Chondrocyte (in vitro differentiated cells): ENCODE measurements at regions not wholly inside any gene's neighbourhood (a gene's known extent, or its start where the extent isn't known, plus 50 kb on each side); places are given as distances from the start of the nearest gene placed in this dataset.

ENCODE experiments used
- DNase-seq: peaks from one replicate; pipeline ENCODE4 v3.0.0; 2021; ENCODE audit warnings: mixed read lengths, low spot score
- H3K27ac Mint-ChIP-seq: one replicate; pipeline ENCODE4 v1.8.0; 2021; ENCODE audit warnings: mild to moderate bottlenecking, moderate library complexity, mixed read lengths; ENCODE audit not compliant: unreplicated experiment
- H3K27me3 Mint-ChIP-seq: 2 replicates; pipeline ENCODE4 v1.8.0; 2021; ENCODE audit warnings: low read depth, mixed read lengths
- H3K36me3 Mint-ChIP-seq: 2 replicates; pipeline ENCODE4 v1.8.0; 2021; ENCODE audit warnings: low read depth, mixed read lengths
- H3K4me1 Mint-ChIP-seq: 2 replicates; pipeline ENCODE4 v1.8.0; 2021; ENCODE audit warnings: low read depth, mild to moderate bottlenecking, mixed read lengths
- H3K4me3 Mint-ChIP-seq: one replicate; pipeline ENCODE4 v1.8.0; 2021; ENCODE audit warnings: mild to moderate bottlenecking, moderate library complexity, mixed read lengths; ENCODE audit not compliant: unreplicated experiment
- H3K9me3 Mint-ChIP-seq: 2 replicates; pipeline ENCODE4 v1.8.0; 2021; ENCODE audit warnings: low read depth, mixed read lengths
- TF ChIP-seq, protein P1 (sequence below): fragments of 200-600 bp; sonication (generic); IDR thresholded peaks from 2 replicates; pipeline ENCODE4 v1.5.0; 2021; ENCODE audit warnings: antibody characterized with exemption, mild to moderate bottlenecking, moderate library complexity

DNA sequence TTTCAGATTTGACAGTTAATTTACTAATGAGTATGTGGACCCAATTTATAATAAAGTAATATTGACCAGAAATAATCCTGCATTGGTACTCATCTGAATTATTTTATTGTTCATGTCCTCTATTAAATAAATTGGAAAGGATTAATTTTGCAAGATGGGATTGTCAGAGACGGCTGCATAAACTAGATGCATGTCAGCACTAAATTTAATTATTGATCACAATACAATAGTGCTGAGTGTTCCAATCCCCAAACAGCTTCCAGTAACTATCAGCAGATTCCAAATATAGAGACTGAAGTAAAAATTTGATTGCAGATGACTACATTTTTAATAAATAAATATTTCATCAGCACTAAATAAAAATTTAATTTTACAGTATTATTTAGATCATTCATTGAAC, 387.2 kb downstream of the GRB14 start:
- Mint-ChIP-seq H3K36me3 (no peaks in the 10 kb centered on the region), H3K27ac (no peak overlapping the region), H3K27me3 (no peaks in the 10 kb centered on the region), H3K9me3 (no peaks in the 10 kb centered on the region), H3K4me1 (no peaks in the 10 kb centered on the region), H3K4me3 (no peak overlapping the region)
- DNase-seq = no peak
- TF ChIP-seq, protein P1, sequence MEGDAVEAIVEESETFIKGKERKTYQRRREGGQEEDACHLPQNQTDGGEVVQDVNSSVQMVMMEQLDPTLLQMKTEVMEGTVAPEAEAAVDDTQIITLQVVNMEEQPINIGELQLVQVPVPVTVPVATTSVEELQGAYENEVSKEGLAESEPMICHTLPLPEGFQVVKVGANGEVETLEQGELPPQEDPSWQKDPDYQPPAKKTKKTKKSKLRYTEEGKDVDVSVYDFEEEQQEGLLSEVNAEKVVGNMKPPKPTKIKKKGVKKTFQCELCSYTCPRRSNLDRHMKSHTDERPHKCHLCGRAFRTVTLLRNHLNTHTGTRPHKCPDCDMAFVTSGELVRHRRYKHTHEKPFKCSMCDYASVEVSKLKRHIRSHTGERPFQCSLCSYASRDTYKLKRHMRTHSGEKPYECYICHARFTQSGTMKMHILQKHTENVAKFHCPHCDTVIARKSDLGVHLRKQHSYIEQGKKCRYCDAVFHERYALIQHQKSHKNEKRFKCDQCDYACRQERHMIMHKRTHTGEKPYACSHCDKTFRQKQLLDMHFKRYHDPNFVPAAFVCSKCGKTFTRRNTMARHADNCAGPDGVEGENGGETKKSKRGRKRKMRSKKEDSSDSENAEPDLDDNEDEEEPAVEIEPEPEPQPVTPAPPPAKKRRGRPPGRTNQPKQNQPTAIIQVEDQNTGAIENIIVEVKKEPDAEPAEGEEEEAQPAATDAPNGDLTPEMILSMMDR = no peak

DNA sequence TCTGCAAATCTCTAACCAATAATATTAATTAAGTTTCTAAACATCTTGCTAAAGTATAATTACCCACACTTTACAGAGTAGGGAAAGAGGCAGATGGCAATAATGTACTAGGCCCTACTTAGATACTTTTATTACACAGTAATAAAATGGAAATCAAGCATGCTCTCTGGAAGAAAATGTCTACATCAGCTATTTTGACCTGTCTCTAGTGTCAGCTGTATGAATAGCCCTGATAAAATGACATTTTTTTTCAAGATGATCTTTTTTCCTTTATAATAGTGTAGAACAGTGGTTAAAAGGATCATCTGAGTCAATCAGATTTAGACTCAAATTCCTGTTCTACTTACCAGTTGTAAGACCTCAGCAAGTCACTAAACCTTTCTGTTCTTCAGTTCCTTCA, 397.3 kb downstream of the GRB14 start:
- no peaks in the 10 kb centered on the region for H3K36me3 Mint-ChIP-seq
- no peak for DNase-seq
- TF ChIP-seq, protein P1 = no peak
- no peak overlapping the region for H3K27ac Mint-ChIP-seq
- H3K4me1 Mint-ChIP-seq = no peaks in the 10 kb centered on the region
- peaks cover 4% of the 10 kb centered on the region for H3K27me3 Mint-ChIP-seq
- H3K9me3 Mint-ChIP-seq = no peaks in the 10 kb centered on the region
- no peak overlapping the region for H3K4me3 Mint-ChIP-seq

DNA sequence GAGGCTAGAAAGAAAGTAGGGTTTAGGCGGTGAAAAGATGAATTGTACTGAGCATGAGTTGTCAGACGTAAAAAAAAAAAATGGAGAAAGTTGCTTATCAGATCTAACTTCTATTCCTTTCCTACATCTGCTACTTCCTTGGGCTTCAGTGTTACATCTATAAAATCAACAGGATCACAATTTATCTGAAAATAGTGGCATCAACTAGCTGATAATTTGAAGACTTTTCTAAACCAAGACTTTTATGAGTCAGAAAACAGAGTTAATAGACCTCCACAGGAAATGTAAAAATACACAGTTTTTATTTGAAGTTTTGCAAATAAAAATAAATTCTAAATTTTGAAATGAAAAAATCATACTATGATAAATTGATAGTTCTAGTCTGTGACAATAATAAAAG, 399.8 kb downstream of the GRB14 start:
- Mint-ChIP-seq H3K4me1 (no peaks in the 10 kb centered on the region), H3K27me3 (peaks cover 4% of the 10 kb centered on the region), H3K4me3 (no peak overlapping the region), H3K9me3 (no peaks in the 10 kb centered on the region), H3K36me3 (no peaks in the 10 kb centered on the region), H3K27ac (no peak overlapping the region)
- TF ChIP-seq, protein P1 = no peak
- DNase-seq = no peak

DNA sequence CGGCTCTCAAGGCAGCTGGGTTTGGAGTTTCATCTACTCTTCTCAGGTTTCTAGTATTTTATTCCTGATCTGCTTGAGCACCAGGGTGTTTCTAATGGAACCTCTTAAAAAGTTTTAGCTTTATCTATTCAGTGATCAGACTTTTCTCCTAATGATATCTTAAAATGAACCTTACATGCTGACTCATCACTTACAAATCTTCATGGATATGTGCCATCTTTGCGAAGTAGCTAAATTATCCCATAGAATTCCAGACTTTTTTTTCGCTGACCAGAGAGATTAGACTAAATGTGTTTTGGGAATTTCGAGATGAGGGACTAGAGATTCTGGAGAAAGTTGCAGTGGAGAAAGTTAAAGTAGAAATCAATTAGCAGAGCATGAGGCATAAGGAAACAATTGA, 401.0 kb downstream of the GRB14 start:
- DNase-seq = no peak
- H3K27ac Mint-ChIP-seq = no peak overlapping the region
- TF ChIP-seq, protein P1 = no peak
- no peak overlapping the region for H3K4me3 Mint-ChIP-seq
- H3K9me3 Mint-ChIP-seq = no peaks in the 10 kb centered on the region
- no peaks in the 10 kb centered on the region for H3K4me1 Mint-ChIP-seq
- no peaks in the 10 kb centered on the region for H3K36me3 Mint-ChIP-seq
- H3K27me3 Mint-ChIP-seq = peaks cover 4% of the 10 kb centered on the region

DNA sequence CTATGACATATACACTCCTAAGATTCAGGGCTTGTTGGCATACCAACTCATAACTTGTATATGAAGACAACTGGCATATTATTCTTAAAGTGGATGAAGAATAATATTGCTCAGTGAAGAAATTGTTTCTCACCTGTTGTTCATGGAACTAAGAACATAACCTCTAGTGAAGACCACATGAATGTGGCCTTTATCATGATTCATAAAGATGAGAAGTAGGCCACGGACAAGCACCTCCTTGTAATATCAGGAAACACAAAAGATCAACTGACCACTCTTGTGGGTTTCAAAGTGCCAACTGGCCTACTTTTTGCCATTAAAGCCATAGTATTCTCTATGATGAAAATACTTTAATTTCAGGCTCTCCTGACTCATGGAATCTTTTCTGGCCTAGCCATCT, 407.4 kb downstream of the GRB14 start:
- DNase-seq = no peak
- Mint-ChIP-seq H3K27me3 (no peaks in the 10 kb centered on the region), H3K4me1 (no peaks in the 10 kb centered on the region), H3K9me3 (peaks cover 11% of the 10 kb centered on the region), H3K36me3 (peaks cover 1% of the 10 kb centered on the region), H3K4me3 (no peak overlapping the region), H3K27ac (no peak overlapping the region)
- TF ChIP-seq, protein P1 = no peak
